Mesenteric fat pad (tissue), 1 donor: ENCODE measurements at regions not wholly inside any gene's neighbourhood (a gene's known extent, or its start where the extent isn't known, plus 50 kb on each side); places are given as distances from the start of the nearest gene placed in this dataset.

Source experiments
- DNase-seq: peaks from one replicate; pipeline ENCODE4 v3.0.0-alpha.2; 2020; ENCODE audit warnings: low spot score
- donor health status: DM: yes; HTN: yes; CAD: no.

GRCh38 chr6:105991561-105992314 lies 94.4 kb upstream of the PRDM1 start:
- no peak for DNase-seq

- DNase-seq: no peak
Measured at GRCh38 chr6:105990151-105990550, 96.0 kb upstream of the PRDM1 start.

GRCh38 chr6:105988812-105989577 lies 97.1 kb upstream of the PRDM1 start:
- DNase-seq: no peak

- DNase-seq: no peak
Measured at GRCh38 chr6:105988321-105988720, 97.8 kb upstream of the PRDM1 start.

GRCh38 chr6:105987516-105987915 lies 98.6 kb upstream of the PRDM1 start:
- no peak for DNase-seq

GRCh38 chr6:105986998-105987397 lies 99.1 kb upstream of the PRDM1 start:
- DNase-seq: no peak

- no peak for DNase-seq
Measured at GRCh38 chr6:105985816-105986632, 100.1 kb upstream of the PRDM1 start.

- no peak for DNase-seq
Measured at GRCh38 chr6:105985098-105985815, 100.9 kb upstream of the PRDM1 start.

GRCh38 chr6:105983763-105984162 lies 102.4 kb upstream of the PRDM1 start:
- DNase-seq: no peak

GRCh38 chr6:105982761-105983540 lies 103.2 kb upstream of the PRDM1 start:
- DNase-seq: no peak

GRCh38 chr6:105981888-105982358 lies 104.2 kb upstream of the PRDM1 start:
- no peak for DNase-seq

- DNase-seq: no peak
Measured at GRCh38 chr6:105981002-105981887, 104.9 kb upstream of the PRDM1 start.

- DNase-seq: no peak
Measured at GRCh38 chr6:105978974-105979373, 107.2 kb upstream of the PRDM1 start.

GRCh38 chr6:105977934-105978504 lies 108.1 kb upstream of the PRDM1 start:
- no peak for DNase-seq

- DNase-seq: no peak
Measured at GRCh38 chr6:105974986-105975385, 111.2 kb upstream of the PRDM1 start.

- DNase-seq: no peak
Measured at GRCh38 chr6:105972440-105972839, 113.7 kb upstream of the PRDM1 start.

- no peak for DNase-seq
Measured at GRCh38 chr6:105968603-105969333, 117.4 kb upstream of the PRDM1 start.

GRCh38 chr6:105967917-105968602 lies 118.1 kb upstream of the PRDM1 start:
- no peak for DNase-seq
